Peyer's patch (tissue), 4 donors: ENCODE measurements at regions not wholly inside any gene's neighbourhood (a gene's known extent, or its start where the extent isn't known, plus 50 kb on each side); places are given as distances from the start of the nearest gene placed in this dataset.

Experiments
- POLR2A ChIP-seq, 2 donors: fragments of 450-650 bp; IDR thresholded peaks; one replicate each; pipeline ENCODE4 v1.5.1; 2017; ENCODE audit warnings: antibody characterized with exemption in 2 of 2, mild to moderate bottlenecking in 2 of 2, moderate library complexity in 2 of 2
- TF ChIP-seq, protein P1 (sequence below), 6 experiments: fragments of 450-650 bp in 4 of 6; fragments of 200-600 bp in 2 of 6; sonication (generic) in 1 of 6; IDR thresholded peaks; one replicate each; pipeline ENCODE4 v1.5.1; 2017 to 2019; ENCODE audit warnings: antibody characterized with exemption in 6 of 6, mild to moderate bottlenecking in 3 of 6, moderate library complexity in 1 of 6

DNA sequence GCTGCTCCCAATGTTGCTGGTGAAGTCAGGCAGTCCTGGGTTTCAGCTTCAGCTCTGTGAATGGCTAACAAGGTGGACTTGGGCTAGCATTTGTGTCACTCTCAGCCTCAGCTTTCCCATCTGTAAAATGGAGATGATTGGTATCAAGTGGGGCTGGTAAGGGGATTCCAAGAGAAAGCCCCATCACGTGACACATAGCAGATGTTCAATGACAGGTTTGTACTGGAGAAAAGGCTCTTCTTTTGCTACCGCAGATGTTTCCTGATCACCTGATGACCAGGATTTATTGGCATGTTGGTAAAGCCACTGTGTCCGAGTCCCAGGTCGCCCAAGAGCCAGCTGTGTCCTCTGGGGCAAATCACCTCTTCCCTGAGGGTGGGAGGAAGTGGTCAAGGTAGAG is 335.0 kb downstream of the MATN1 start:
- no peak for TF ChIP-seq POLR2A (IDR thresholded peaks at IDR 0.05)
- TF ChIP-seq, protein P1, sequence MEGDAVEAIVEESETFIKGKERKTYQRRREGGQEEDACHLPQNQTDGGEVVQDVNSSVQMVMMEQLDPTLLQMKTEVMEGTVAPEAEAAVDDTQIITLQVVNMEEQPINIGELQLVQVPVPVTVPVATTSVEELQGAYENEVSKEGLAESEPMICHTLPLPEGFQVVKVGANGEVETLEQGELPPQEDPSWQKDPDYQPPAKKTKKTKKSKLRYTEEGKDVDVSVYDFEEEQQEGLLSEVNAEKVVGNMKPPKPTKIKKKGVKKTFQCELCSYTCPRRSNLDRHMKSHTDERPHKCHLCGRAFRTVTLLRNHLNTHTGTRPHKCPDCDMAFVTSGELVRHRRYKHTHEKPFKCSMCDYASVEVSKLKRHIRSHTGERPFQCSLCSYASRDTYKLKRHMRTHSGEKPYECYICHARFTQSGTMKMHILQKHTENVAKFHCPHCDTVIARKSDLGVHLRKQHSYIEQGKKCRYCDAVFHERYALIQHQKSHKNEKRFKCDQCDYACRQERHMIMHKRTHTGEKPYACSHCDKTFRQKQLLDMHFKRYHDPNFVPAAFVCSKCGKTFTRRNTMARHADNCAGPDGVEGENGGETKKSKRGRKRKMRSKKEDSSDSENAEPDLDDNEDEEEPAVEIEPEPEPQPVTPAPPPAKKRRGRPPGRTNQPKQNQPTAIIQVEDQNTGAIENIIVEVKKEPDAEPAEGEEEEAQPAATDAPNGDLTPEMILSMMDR (IDR thresholded peaks at IDR 0.05), result no peak
